Stomach (tissue), 8 donors: ENCODE measurements at regions not wholly inside any gene's neighbourhood (a gene's known extent, or its start where the extent isn't known, plus 50 kb on each side); places are given as distances from the start of the nearest gene placed in this dataset.

Experiments used
- DNase-seq, 2 donors: peaks; one replicate each; pipeline versions ENCODE4 v3.0.0 to v3.0.0-alpha.2; 2013 to 2019
- H3K27ac ChIP-seq, 5 donors: fragments of 200-600 bp in 4 of 5; sonication (generic) in 4 of 5; one replicate each; pipeline ENCODE4 v1.5.1; 2013 to 2019; ENCODE audit warnings: mild to moderate bottlenecking in 1 of 5, moderate library complexity in 1 of 5
- H3K27me3 ChIP-seq, 3 donors: fragments of 200-600 bp; sonication (generic); one replicate each; pipeline ENCODE4 v1.5.1; 2017 to 2019; ENCODE audit warnings: mixed run types in 1 of 3
- H3K36me3 ChIP-seq, 4 donors: fragments of 200-600 bp; sonication (generic); 1 replicate in 3 of 4; 2 replicates in 1 of 4; pipeline ENCODE4 v1.5.1; 2016 to 2019
- H3K4me1 ChIP-seq, 4 donors: fragments of 200-600 bp; sonication (generic); one replicate each; pipeline ENCODE4 v1.5.1; 2016 to 2019
- H3K4me3 ChIP-seq, 4 donors: fragments of 200-600 bp; sonication (generic) in 3 of 4; one replicate each; pipeline ENCODE4 v1.5.1; 2016 to 2019; ENCODE audit warnings: mild to moderate bottlenecking in 1 of 4
- H3K9me3 ChIP-seq, 4 donors: fragments of 200-600 bp; sonication (generic); one replicate each; pipeline ENCODE4 v1.5.1; 2016 to 2019
- CTCF ChIP-seq, 7 experiments: fragments of 450-650 bp in 4 of 7; fragments of 200-600 bp in 3 of 7; sonication (generic) in 3 of 7; IDR thresholded peaks; one replicate each; pipeline ENCODE4 v1.5.1; 2016 to 2019; ENCODE audit warnings: antibody characterized with exemption in 7 of 7, control low read depth in 2 of 7, mild to moderate bottlenecking in 1 of 7
- EP300 ChIP-seq: sonication (generic); formaldehyde crosslinking; IDR thresholded peaks from one replicate; pipeline ENCODE4 v1.6.1; 2017; ENCODE audit warnings: antibody characterized with exemption
- POLR2A ChIP-seq, 4 donors: fragments of 450-650 bp; IDR thresholded peaks; one replicate each; pipeline ENCODE4 v1.6.1; 2016; ENCODE audit warnings: antibody characterized with exemption in 4 of 4, control low read depth in 2 of 4, mild to moderate bottlenecking in 1 of 4, moderate library complexity in 1 of 4
- POLR2AphosphoS5 ChIP-seq, 3 donors: sonication (generic); formaldehyde crosslinking; IDR thresholded peaks; one replicate each; pipeline ENCODE4 v1.6.1; 2016; ENCODE audit warnings: antibody characterized with exemption in 3 of 3
- WGBS, 5 donors: extraction: QIAGEN DNeasy Blood & Tissue Kit in 3 of 5; methylation state at CpG; one replicate each; pipeline versions ENCODE4 v1.1.5 to v1.1.7; 2013 to 2018; 5-methylcytosine and 5-hydroxymethylcytosine counted together
- intact Hi-C: fragments of 100-400 bp; cut with DNase I; formaldehyde crosslinking; loops from one replicate; pipeline ENCODE4 v1.15.1; 2023; ENCODE audit warnings: low total_unique reads
- donor health status: healthy with polysubstance abuse.
- donor health status: Bipolar disorder and iron deficiency.
- donor health status: healthy.

GRCh38 chr20:57074386-57074785 is 192.1 kb downstream of the BMP7 start:
- DNase-seq = no peak
- TF ChIP-seq POLR2AphosphoS5 (IDR thresholded peaks at IDR 0.05) = no peak
- TF ChIP-seq POLR2A (IDR thresholded peaks at IDR 0.05) = no peak
- no peak for TF ChIP-seq EP300
- TF ChIP-seq CTCF (IDR thresholded peaks at IDR 0.05) = no peak
- 72 to 89% (median 75%) methylated on average over 12 of the region's 12 CpGs for WGBS, 5 donors
- Histone ChIP-seq H3K4me3 (no peak overlapping the region), H3K27me3 (peaks cover 0 to 55% (median 36%) of the 10 kb centered on the region in 3 donors), H3K27ac (no peak overlapping the region), H3K4me1 (no peaks in the 10 kb centered on the region), H3K36me3 (no peaks in the 10 kb centered on the region), H3K9me3 (peaks cover 0 to 34% (median 25%) of the 10 kb centered on the region in 4 donors)
- intact Hi-C loops = no loop called here

- WGBS, 5 donors = 64 to 75% (median 71%) methylated on average over 5 of the region's 5 CpGs
- Histone ChIP-seq H3K4me3 (no peak overlapping the region), H3K27ac (no peak overlapping the region), H3K27me3 (peaks cover 0 to 47% (median 32%) of the 10 kb centered on the region in 3 donors), H3K36me3 (no peaks in the 10 kb centered on the region), H3K4me1 (no peaks in the 10 kb centered on the region), H3K9me3 (peaks cover 0 to 42% (median 33%) of the 10 kb centered on the region in 4 donors)
- TF ChIP-seq POLR2A (IDR thresholded peaks at IDR 0.05) (no peak), POLR2AphosphoS5 (IDR thresholded peaks at IDR 0.05) (no peak), EP300 (no peak), CTCF (IDR thresholded peaks at IDR 0.05) (no peak)
- intact Hi-C loops = no loop called here
- no peak for DNase-seq
Measured at GRCh38 chr20:57075181-57075580, 191.3 kb downstream of the BMP7 start.

- no peak for DNase-seq
- no peaks in the 10 kb centered on the region for H3K36me3 ChIP-seq
- H3K27me3 ChIP-seq = peaks cover 0 to 43% (median 28%) of the 10 kb centered on the region in 3 donors
- H3K4me1 ChIP-seq = no peaks in the 10 kb centered on the region
- peaks cover 0 to 46% (median 35%) of the 10 kb centered on the region in 4 donors for H3K9me3 ChIP-seq
- no peak overlapping the region for H3K4me3 ChIP-seq
- H3K27ac ChIP-seq = no peak overlapping the region
- TF ChIP-seq POLR2A (IDR thresholded peaks at IDR 0.05) (no peak), EP300 (no peak), CTCF (IDR thresholded peaks at IDR 0.05) (no peak), POLR2AphosphoS5 (IDR thresholded peaks at IDR 0.05) (no peak)
- intact Hi-C loops = no loop called here
Measured at GRCh38 chr20:57075603-57076002, 190.8 kb downstream of the BMP7 start.

GRCh38 chr20:57076152-57076652 is 190.2 kb downstream of the BMP7 start:
- DNase-seq = no peak
- TF ChIP-seq POLR2A (IDR thresholded peaks at IDR 0.05) = no peak
- TF ChIP-seq CTCF (IDR thresholded peaks at IDR 0.05) = no peak
- no peak for TF ChIP-seq POLR2AphosphoS5 (IDR thresholded peaks at IDR 0.05)
- no peak for TF ChIP-seq EP300
- H3K27ac ChIP-seq = no peak overlapping the region
- H3K9me3 ChIP-seq = peaks cover 0 to 52% (median 35%) of the 10 kb centered on the region in 4 donors
- intact Hi-C loops = no loop called here
- H3K4me1 ChIP-seq = no peaks in the 10 kb centered on the region
- peaks cover 0 to 41% (median 24%) of the 10 kb centered on the region in 3 donors for H3K27me3 ChIP-seq
- H3K4me3 ChIP-seq = no peak overlapping the region
- 76 to 85% (median 81%) methylated on average over 10 to 11 of the region's 11 CpGs for WGBS, 5 donors
- no peaks in the 10 kb centered on the region for H3K36me3 ChIP-seq
